Neuronal stem cell (in vitro differentiated cells): ENCODE measurements at regions not wholly inside any gene's neighbourhood (a gene's known extent, or its start where the extent isn't known, plus 50 kb on each side); places are given as distances from the start of the nearest gene placed in this dataset.

Source experiments
- DNase-seq: peaks from one replicate; pipeline ENCODE4 v3.0.0-alpha.2; 2013; ENCODE audit warnings: low spot score
- H2AFZ ChIP-seq: one replicate; pipeline ENCODE4 v1.6.1; 2013; ENCODE audit warnings: mild to moderate bottlenecking, low read length, inconsistent platforms
- H2AK5ac ChIP-seq: 2 replicates; pipeline ENCODE4 v1.6.1; 2013; ENCODE audit warnings: low read depth, mild to moderate bottlenecking, inconsistent platforms, low read length, moderate library complexity, mixed read lengths
- H2BK120ac ChIP-seq: 2 replicates; pipeline ENCODE4 v1.6.1; 2013; ENCODE audit warnings: low read depth, mild to moderate bottlenecking, inconsistent platforms, low read length, moderate library complexity, mixed read lengths
- H2BK12ac ChIP-seq: one replicate; pipeline ENCODE4 v1.6.1; 2013; ENCODE audit warnings: low read length, inconsistent platforms
- H2BK15ac ChIP-seq: 2 replicates; pipeline ENCODE4 v1.6.1; 2013; ENCODE audit warnings: mild to moderate bottlenecking, low read length, inconsistent platforms, mixed read lengths
- H2BK5ac ChIP-seq: one replicate; pipeline ENCODE4 v1.6.1; 2013; ENCODE audit warnings: inconsistent platforms, mild to moderate bottlenecking, low read length, moderate library complexity
- H3K14ac ChIP-seq: one replicate; pipeline ENCODE4 v1.6.1; 2013; ENCODE audit warnings: low read length, inconsistent platforms
- H3K18ac ChIP-seq: 2 replicates; pipeline ENCODE4 v1.6.1; 2013; ENCODE audit warnings: low read length, inconsistent platforms
- H3K23ac ChIP-seq: 2 replicates; pipeline ENCODE4 v1.6.1; 2013; ENCODE audit warnings: low read depth, mild to moderate bottlenecking, mixed read lengths, low read length, inconsistent platforms; ENCODE audit not compliant: poor library complexity
- H3K27ac ChIP-seq: replicated peaks from 3 replicates; pipeline ENCODE4 v1.5.1; 2013; ENCODE audit warnings: low read length, inconsistent platforms
- H3K27me3 ChIP-seq, 3 experiments: 2 replicates each; pipeline ENCODE4 v1.6.1; 2013; ENCODE audit warnings: low read length in 3 of 3, mild to moderate bottlenecking in 2 of 3, inconsistent platforms in 1 of 3, low read depth in 1 of 3, mixed read lengths in 1 of 3, moderate library complexity in 1 of 3; ENCODE audit not compliant: control insufficient read depth in 3 of 3, insufficient read depth in 3 of 3
- H3K36me3 ChIP-seq, 2 donors: replicated peaks in 1 of 2; 2 replicates each; pipeline ENCODE4 v1.6.1; 2013; ENCODE audit warnings: low read length in 2 of 2; ENCODE audit not compliant: control insufficient read depth in 2 of 2, insufficient read depth in 2 of 2
- H3K4ac ChIP-seq: 2 replicates; pipeline ENCODE4 v1.6.1; 2013; ENCODE audit warnings: inconsistent platforms, mild to moderate bottlenecking, low read length, moderate library complexity
- H3K4me1 ChIP-seq, 2 donors: 1 replicate in 1 of 2; 2 replicates in 1 of 2; pipeline ENCODE4 v1.6.1; 2013; ENCODE audit warnings: low read length in 2 of 2, low read depth in 1 of 2; ENCODE audit not compliant: control insufficient read depth in 2 of 2, insufficient read depth in 1 of 2
- H3K4me2 ChIP-seq: one replicate; pipeline ENCODE4 v1.6.1; 2013; ENCODE audit warnings: mild to moderate bottlenecking, low read length, inconsistent platforms; ENCODE audit not compliant: insufficient read depth, poor library complexity, severe bottlenecking
- H3K4me3 ChIP-seq, 2 donors: 2 replicates each; pipeline ENCODE4 v1.5.1; 2013; ENCODE audit warnings: low read length in 2 of 2, mild to moderate bottlenecking in 2 of 2, inconsistent platforms in 1 of 2, moderate library complexity in 1 of 2
- H3K79me1 ChIP-seq: one replicate; pipeline ENCODE4 v1.6.1; 2013; ENCODE audit warnings: low read depth, mild to moderate bottlenecking, inconsistent platforms, low read length, moderate library complexity
- H3K9ac ChIP-seq: one replicate; pipeline ENCODE4 v1.6.1; 2013; ENCODE audit warnings: mild to moderate bottlenecking, low read depth, low read length, inconsistent platforms; ENCODE audit not compliant: poor library complexity
- H3K9me3 ChIP-seq, 2 donors: replicated peaks in 1 of 2; 2 replicates each; pipeline versions ENCODE3 to v1.6.1; 2013; ENCODE audit warnings: low read length in 2 of 2, mild to moderate bottlenecking in 2 of 2, inconsistent platforms in 1 of 2, low read depth in 1 of 2, mixed read lengths in 1 of 2, moderate library complexity in 1 of 2; ENCODE audit not compliant: control insufficient read depth in 2 of 2, insufficient read depth in 1 of 2
- H4K8ac ChIP-seq: one replicate; pipeline ENCODE4 v1.6.1; 2013; ENCODE audit warnings: low read depth, mild to moderate bottlenecking, inconsistent platforms, low read length, moderate library complexity
- H4K91ac ChIP-seq: one replicate; pipeline ENCODE4 v1.6.1; 2013; ENCODE audit warnings: low read length, low read depth, mild to moderate bottlenecking, inconsistent platforms; ENCODE audit not compliant: poor library complexity
- WGBS, 2 donors: extraction: QIAGEN DNeasy Blood & Tissue Kit; methylation state at CpG; one replicate each; pipeline ENCODE4 v1.1.7; 2013; ENCODE audit warnings: missing lambda C conversion rate in 2 of 2, mixed read lengths in 1 of 2; ENCODE audit not compliant: insufficient read length in 2 of 2, insufficient replicate concordance in 1 of 2; ENCODE audit errors: extremely low coverage in 2 of 2; 5-methylcytosine and 5-hydroxymethylcytosine counted together

GRCh38 chr1:96488777-96489176, 232.8 kb upstream of the PTBP2 start:
- Histone ChIP-seq H3K9me3 (peaks cover 0 to 4% of the 10 kb centered on the region in 2 donors), H3K23ac (no peak overlapping the region), H4K91ac (no peak overlapping the region), H3K18ac (no peak overlapping the region), H3K79me1 (no peaks in the 10 kb centered on the region), H2AK5ac (no peak overlapping the region), H2BK5ac (no peak overlapping the region), H2BK120ac (no peak overlapping the region), H3K27me3 (no peaks in the 10 kb centered on the region), H2AFZ (no peak overlapping the region), H2BK15ac (no peak overlapping the region), H3K4ac (no peak overlapping the region), H3K27ac (no peak overlapping the region), H3K4me2 (no peak overlapping the region), H2BK12ac (no peak overlapping the region), H4K8ac (no peak overlapping the region), H3K14ac (no peak overlapping the region), H3K4me3 (no peak overlapping the region), H3K36me3 (no peaks in the 10 kb centered on the region), H3K9ac (no peak overlapping the region), H3K4me1 (peaks cover 11 to 14% of the 10 kb centered on the region in 2 donors)
- DNase-seq, result no peak
- no CpG with 5 or more reads among the region's 2 CpGs for WGBS, 2 donors

DNA sequence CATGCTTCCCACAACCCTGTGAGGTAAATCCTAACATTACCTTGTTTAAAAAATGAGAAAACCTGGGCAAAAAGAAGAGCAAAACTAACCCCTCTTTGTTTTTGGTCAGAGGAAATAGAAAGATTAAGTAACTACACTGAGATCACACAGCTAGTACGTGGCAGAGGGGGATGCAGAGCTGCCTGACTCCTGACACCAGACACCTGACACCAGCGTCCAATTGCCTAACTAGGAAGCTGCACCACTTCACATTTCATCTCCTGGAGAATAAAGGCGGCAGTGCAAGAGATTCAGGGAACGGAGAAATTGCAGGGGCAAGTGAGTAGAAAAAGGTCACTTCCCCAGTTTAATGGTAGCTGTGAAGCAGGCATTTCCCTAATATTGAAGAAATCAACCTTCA, 229.3 kb upstream of the PTBP2 start:
- Histone ChIP-seq H3K23ac (no peak overlapping the region), H3K9ac (no peak overlapping the region), H4K91ac (no peak overlapping the region), H2BK12ac (no peak overlapping the region), H2BK5ac (no peak overlapping the region), H3K36me3 (no peaks in the 10 kb centered on the region), H2BK120ac (no peak overlapping the region), H3K9me3 (no peaks in the 10 kb centered on the region), H3K79me1 (no peaks in the 10 kb centered on the region), H3K14ac (no peak overlapping the region), H4K8ac (no peak overlapping the region), H2AFZ (peak overlapping the region; percentile 21), H2AK5ac (no peak overlapping the region), H3K4ac (no peak overlapping the region), H2BK15ac (no peak overlapping the region), H3K4me3 (no peak overlapping the region), H3K27ac (no peak overlapping the region), H3K4me2 (no peak overlapping the region), H3K4me1 (peaks cover 9 to 10% of the 10 kb centered on the region in 2 donors), H3K18ac (no peak overlapping the region), H3K27me3 (no peaks in the 10 kb centered on the region)
- WGBS, 2 donors, result no CpG with 5 or more reads among the region's 4 CpGs
- peak; percentile 26 for DNase-seq

DNA sequence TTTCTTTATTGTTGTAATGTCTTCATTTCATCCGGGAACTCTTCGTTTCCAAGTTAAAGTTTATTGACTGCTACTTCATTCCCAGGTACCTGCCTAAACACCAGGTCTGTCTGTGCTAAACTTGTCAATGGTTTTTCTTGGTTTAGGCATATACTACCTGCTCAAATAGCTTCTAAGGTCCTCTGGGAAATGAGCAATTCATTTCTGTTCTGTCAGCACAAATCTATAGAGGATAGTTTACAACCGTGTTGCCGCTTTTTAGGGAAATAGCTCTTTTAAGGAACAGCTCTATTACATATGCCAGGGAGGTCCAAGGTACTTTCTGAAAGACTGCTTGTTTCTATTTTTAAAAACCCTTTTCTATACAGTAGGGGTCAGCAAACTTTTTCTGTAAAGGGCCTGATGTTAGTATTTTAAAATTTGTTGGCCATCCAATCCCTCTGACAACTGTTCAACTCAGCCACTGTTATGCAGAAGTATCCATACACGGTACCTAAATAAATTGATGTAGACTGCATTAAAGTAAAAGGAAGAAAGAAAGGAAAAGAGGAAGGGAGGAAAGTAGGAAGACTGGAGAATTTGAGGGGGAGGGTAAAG, 222.7 kb upstream of the PTBP2 start:
- Histone ChIP-seq H3K4me2 (no peak overlapping the region), H3K36me3 (no peaks in the 10 kb centered on the region), H3K27ac (no peak overlapping the region), H2AK5ac (no peak overlapping the region), H3K4me3 (no peak overlapping the region), H3K27me3 (no peaks in the 10 kb centered on the region), H4K91ac (no peak overlapping the region), H3K18ac (no peak overlapping the region), H2BK15ac (no peak overlapping the region), H3K23ac (no peak overlapping the region), H3K9me3 (no peaks in the 10 kb centered on the region), H2BK12ac (no peak overlapping the region), H3K14ac (no peak overlapping the region), H2AFZ (no peak overlapping the region), H3K79me1 (no peaks in the 10 kb centered on the region), H3K4me1 (no peaks in the 10 kb centered on the region), H3K4ac (no peak overlapping the region), H2BK5ac (no peak overlapping the region), H2BK120ac (no peak overlapping the region), H4K8ac (no peak overlapping the region), H3K9ac (no peak overlapping the region)
- WGBS, 2 donors, result no CpG with 5 or more reads among the region's 5 CpGs
- DNase-seq, result no peak

DNA sequence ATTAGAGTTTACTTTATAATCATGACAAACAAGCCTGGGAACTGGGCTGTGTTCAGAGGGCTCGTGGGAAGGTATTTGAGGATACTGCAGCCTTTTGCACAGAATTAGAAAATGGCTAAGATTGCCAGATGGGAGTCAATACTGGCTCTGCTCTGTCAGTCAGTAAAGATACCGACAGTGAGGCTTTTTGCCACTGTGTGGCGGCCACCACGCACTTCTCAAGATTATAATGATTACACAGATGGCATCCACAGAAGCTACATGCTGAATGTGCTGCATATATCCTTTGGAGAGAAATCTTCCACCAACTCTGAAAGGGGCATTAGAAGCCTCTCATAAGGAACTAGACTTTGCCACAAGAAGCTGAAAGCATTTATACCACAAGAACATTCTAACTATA, 213.4 kb upstream of the PTBP2 start:
- H3K27ac ChIP-seq, result no peak overlapping the region
- no CpG with 5 or more reads among the region's 4 CpGs for WGBS, 2 donors
- H3K23ac ChIP-seq, result no peak overlapping the region

More for the DNA sequence above, 213.4 kb upstream of the PTBP2 start:
- H3K4ac ChIP-seq, result no peak overlapping the region
- H3K4me1 ChIP-seq, result no peaks in the 10 kb centered on the region
- H2BK12ac ChIP-seq, result no peak overlapping the region
- H2BK15ac ChIP-seq, result no peak overlapping the region
- H3K14ac ChIP-seq, result no peak overlapping the region
- H2AFZ ChIP-seq, result no peak overlapping the region
- no peak overlapping the region for H2BK120ac ChIP-seq
- DNase-seq, result no peak
- H3K79me1 ChIP-seq, result no peaks in the 10 kb centered on the region
- H3K18ac ChIP-seq, result no peak overlapping the region
- no peak overlapping the region for H3K4me3 ChIP-seq
- H2BK5ac ChIP-seq, result no peak overlapping the region
- H3K9me3 ChIP-seq, result no peaks in the 10 kb centered on the region
- no peak overlapping the region for H4K91ac ChIP-seq
- no peak overlapping the region for H3K4me2 ChIP-seq
- no peaks in the 10 kb centered on the region for H3K36me3 ChIP-seq
- no peak overlapping the region for H2AK5ac ChIP-seq
- no peaks in the 10 kb centered on the region for H3K27me3 ChIP-seq
- H4K8ac ChIP-seq, result no peak overlapping the region
- no peak overlapping the region for H3K9ac ChIP-seq
